SU-DHL-6 (cell line): ENCODE measurements at regions not wholly inside any gene's neighbourhood (a gene's known extent, or its start where the extent isn't known, plus 50 kb on each side); places are given as distances from the start of the nearest gene placed in this dataset.

Source experiments
- EZH2phosphoT487 ChIP-seq: fragments of 200-600 bp; sonication (generic), shearing (Covaris generic); conservative IDR thresholded peaks from 2 replicates; pipeline ENCODE4 v1.6.1; 2018; ENCODE audit warnings: mild to moderate bottlenecking, antibody characterized with exemption, low read length, moderate library complexity, mixed read lengths
- TF ChIP-seq, protein P1 (sequence below): fragments of 200-600 bp; sonication (generic); IDR thresholded peaks from one replicate; pipeline ENCODE4 v1.5.1; 2017; ENCODE audit warnings: antibody characterized with exemption, mild to moderate bottlenecking, low read length, moderate library complexity; ENCODE audit not compliant: insufficient read depth, poor library complexity, severe bottlenecking

DNA sequence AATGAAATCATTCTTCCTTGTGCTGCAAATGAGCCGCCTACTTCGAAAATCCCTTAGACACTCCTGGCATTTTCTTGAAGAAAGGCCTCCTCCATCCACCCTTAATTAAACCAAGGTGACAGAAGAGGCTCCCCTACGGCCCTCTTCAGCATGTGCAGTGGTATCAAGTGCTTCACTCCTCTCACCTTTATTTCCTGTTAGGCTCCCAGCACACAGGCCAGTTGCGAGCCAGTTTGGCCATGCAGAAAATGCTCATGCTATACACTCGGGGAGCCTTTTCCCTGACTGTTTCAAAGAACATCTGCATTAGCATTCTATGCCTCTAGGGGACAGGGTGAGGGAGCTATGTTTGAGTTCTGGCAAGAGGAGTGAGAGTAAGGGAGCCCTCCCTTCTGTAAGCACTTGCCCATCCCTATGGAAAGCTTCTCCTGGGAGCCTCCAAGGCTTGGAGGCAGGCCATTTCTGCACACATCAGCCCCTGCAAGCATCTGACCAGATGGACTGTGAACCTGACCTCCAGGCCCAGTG, 291.5 kb downstream of the RPS29 start:
- TF ChIP-seq, protein P1, sequence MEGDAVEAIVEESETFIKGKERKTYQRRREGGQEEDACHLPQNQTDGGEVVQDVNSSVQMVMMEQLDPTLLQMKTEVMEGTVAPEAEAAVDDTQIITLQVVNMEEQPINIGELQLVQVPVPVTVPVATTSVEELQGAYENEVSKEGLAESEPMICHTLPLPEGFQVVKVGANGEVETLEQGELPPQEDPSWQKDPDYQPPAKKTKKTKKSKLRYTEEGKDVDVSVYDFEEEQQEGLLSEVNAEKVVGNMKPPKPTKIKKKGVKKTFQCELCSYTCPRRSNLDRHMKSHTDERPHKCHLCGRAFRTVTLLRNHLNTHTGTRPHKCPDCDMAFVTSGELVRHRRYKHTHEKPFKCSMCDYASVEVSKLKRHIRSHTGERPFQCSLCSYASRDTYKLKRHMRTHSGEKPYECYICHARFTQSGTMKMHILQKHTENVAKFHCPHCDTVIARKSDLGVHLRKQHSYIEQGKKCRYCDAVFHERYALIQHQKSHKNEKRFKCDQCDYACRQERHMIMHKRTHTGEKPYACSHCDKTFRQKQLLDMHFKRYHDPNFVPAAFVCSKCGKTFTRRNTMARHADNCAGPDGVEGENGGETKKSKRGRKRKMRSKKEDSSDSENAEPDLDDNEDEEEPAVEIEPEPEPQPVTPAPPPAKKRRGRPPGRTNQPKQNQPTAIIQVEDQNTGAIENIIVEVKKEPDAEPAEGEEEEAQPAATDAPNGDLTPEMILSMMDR, result no peak
- no peak for TF ChIP-seq EZH2phosphoT487
